ENCODE measurements at regions not wholly inside any gene's neighbourhood (a gene's known extent, or its start where the extent isn't known, plus 50 kb on each side); places are given as distances from the start of the nearest gene placed in this dataset.

GRCh38 chr5:53784596-53784995 lies 224.2 kb downstream of the NDUFS4 start (continued):
- TF ChIP-seq ZNF501 (tag by site-specific recombination; IDR thresholded peaks at IDR 0.05) (no peak), ZNF580 (tag by site-specific recombination; IDR thresholded peaks at IDR 0.05) (no peak)

- Histone ChIP-seq H3K4me3 (ENCODE audit: low read depth, low read length) (no peak overlapping the region), H3K27ac (ENCODE audit: extremely low read depth, low read depth, low read length) (no peak overlapping the region), H3K36me3 (ENCODE audit: control insufficient read depth in 2 of 2, insufficient read depth in 1 of 2, low read length in 2 of 2) (no peaks in the 10 kb centered on the region), H3K4me1 (ENCODE audit: control insufficient read depth, insufficient read depth, low read length) (no peaks in the 10 kb centered on the region), H3K9me3 (ENCODE audit: control insufficient read depth, insufficient read depth, low read depth, low read length) (no peaks in the 10 kb centered on the region)
- ChIA-PET POLR2A (no interaction called here), CTCF (no interaction called here)
- TF ChIP-seq GLIS1 (tag by site-specific recombination; IDR thresholded peaks at IDR 0.05) = no peak
- TF ChIP-seq ZNF626 (tag by site-specific recombination; IDR thresholded peaks at IDR 0.05) = no peak
- no peak for TF ChIP-seq ZNF558 (tag by site-specific recombination; IDR thresholded peaks at IDR 0.05)
- no peak for TF ChIP-seq ZNF211 (tag by site-specific recombination; IDR thresholded peaks at IDR 0.05; ENCODE audit: low read depth)
- TF ChIP-seq IKZF3 (tag by site-specific recombination; IDR thresholded peaks at IDR 0.05) = no peak
- no peak for TF ChIP-seq ZNF600 (tag by site-specific recombination; IDR thresholded peaks at IDR 0.05)
- no peak for TF ChIP-seq ZFP69B (tag by site-specific recombination; IDR thresholded peaks at IDR 0.05)
- TF ChIP-seq ZFP37 (tag by site-specific recombination; IDR thresholded peaks at IDR 0.05) = no peak
- no peak for TF ChIP-seq ZNF416 (tag by site-specific recombination; IDR thresholded peaks at IDR 0.05)
- no peak for TF ChIP-seq ZNF501 (tag by site-specific recombination; IDR thresholded peaks at IDR 0.05)
- no peak for TF ChIP-seq ZNF175 (tag by site-specific recombination; IDR thresholded peaks at IDR 0.05)
- no peak for TF ChIP-seq ZNF18 (tag by site-specific recombination; IDR thresholded peaks at IDR 0.05)
- no peak for TF ChIP-seq RBAK (tag by site-specific recombination; IDR thresholded peaks at IDR 0.05)
- no peak for TF ChIP-seq ZNF433 (tag by site-specific recombination; IDR thresholded peaks at IDR 0.05; ENCODE audit: low read depth)
- no peak for TF ChIP-seq ZNF16 (tag by site-specific recombination; IDR thresholded peaks at IDR 0.05; ENCODE audit: low read depth)
- no peak for TF ChIP-seq ZNF660 (tag by site-specific recombination; IDR thresholded peaks at IDR 0.05)
- no peak for TF ChIP-seq ZNF341 (tag by site-specific recombination; IDR thresholded peaks at IDR 0.05; ENCODE audit: low read depth)
- TF ChIP-seq ZNF629 (tag by site-specific recombination; IDR thresholded peaks at IDR 0.05) = no peak
Observed at GRCh38 chr5:53785924-53786323, 225.5 kb downstream of the NDUFS4 start.

- H3K4me3 ChIP-seq (ENCODE audit: low read depth, low read length) = no peak overlapping the region
- H3K4me1 ChIP-seq (ENCODE audit: control insufficient read depth, insufficient read depth, low read length) = no peaks in the 10 kb centered on the region
- POLR2A ChIA-PET = no interaction called here
- TF ChIP-seq ZBTB49 (tag by site-specific recombination; IDR thresholded peaks at IDR 0.05; ENCODE audit: low read depth) = no peak
- no peak overlapping the region for H3K27ac ChIP-seq (ENCODE audit: extremely low read depth, low read depth, low read length)
- CTCF ChIA-PET = interaction anchor here (0.6 kb wide), 1 partner anchor 365 kb away, joined by 3 read pairs; no protein-coding TSS in a partner anchor
- no peaks in the 10 kb centered on the region for H3K36me3 ChIP-seq (ENCODE audit: control insufficient read depth in 2 of 2, insufficient read depth in 1 of 2, low read length in 2 of 2)
- no peaks in the 10 kb centered on the region for H3K9me3 ChIP-seq (ENCODE audit: control insufficient read depth, insufficient read depth, low read depth, low read length)
Observed at GRCh38 chr5:53790026-53790425, 229.6 kb downstream of the NDUFS4 start.

Data from HEK293 (cell line).